T-helper 2 cell treated with Interferon-gamma antibody and Interleukin-4, amounts not matched to agents 5 μg/mL and 100 μg/mL, for 36 hours (primary cell): ENCODE measurements at regions not wholly inside any gene's neighbourhood (a gene's known extent, or its start where the extent isn't known, plus 50 kb on each side); places are given as distances from the start of the nearest gene placed in this dataset.

Experiments
- DNase-seq: peaks from one replicate; pipeline ENCODE4 v3.0.0; 2021; ENCODE audit warnings: low spot score
- H3K27ac Mint-ChIP-seq: one replicate; pipeline ENCODE4 v1.8.0; 2021; ENCODE audit warnings: mild to moderate bottlenecking, mixed read lengths
- H3K27me3 Mint-ChIP-seq: one replicate; pipeline ENCODE4 v1.8.0; 2021; ENCODE audit warnings: low read depth, mixed read lengths
- H3K36me3 Mint-ChIP-seq: one replicate; pipeline ENCODE4 v1.8.0; 2021; ENCODE audit warnings: low read depth, mixed read lengths
- H3K4me1 Mint-ChIP-seq: one replicate; pipeline ENCODE4 v1.8.0; 2021; ENCODE audit warnings: low read depth, mixed read lengths
- H3K4me3 Mint-ChIP-seq: one replicate; pipeline ENCODE4 v1.8.0; 2022; ENCODE audit warnings: mild to moderate bottlenecking, moderate library complexity, mixed read lengths
- H3K9me3 Mint-ChIP-seq: one replicate; pipeline ENCODE4 v1.8.0; 2021; ENCODE audit warnings: mixed read lengths

- H3K4me1 Mint-ChIP-seq = peaks cover 28% of the 10 kb centered on the region
- DNase-seq = no peak
- H3K27me3 Mint-ChIP-seq = peaks cover 34% of the 10 kb centered on the region
- H3K4me3 Mint-ChIP-seq = no peak overlapping the region
- no peak overlapping the region for H3K27ac Mint-ChIP-seq
- H3K36me3 Mint-ChIP-seq = no peaks in the 10 kb centered on the region
- H3K9me3 Mint-ChIP-seq = no peaks in the 10 kb centered on the region
These were observed 499.9 kb downstream of the VRK1 start for GRCh38 chr14:97297100-97297499.

DNA sequence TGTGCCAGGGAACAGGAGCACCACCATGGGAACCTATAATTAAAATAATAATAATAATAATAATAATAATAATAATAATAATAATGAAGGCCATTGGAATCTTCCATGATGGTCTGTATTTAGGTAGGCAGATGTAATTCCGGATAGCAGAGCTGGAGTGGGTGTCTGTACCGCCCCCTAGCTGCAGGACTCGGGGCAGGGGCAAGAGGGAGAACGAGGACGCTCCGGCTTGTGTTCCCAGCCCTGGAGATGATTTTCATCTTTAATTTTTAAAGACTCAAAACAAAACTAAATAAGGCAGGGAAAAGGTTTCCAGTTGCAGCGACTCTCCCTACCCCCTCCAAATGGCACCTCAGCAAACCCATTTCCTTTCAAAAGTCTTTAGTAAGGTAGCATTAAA lies 501.1 kb downstream of the VRK1 start:
- no peaks in the 10 kb centered on the region for H3K9me3 Mint-ChIP-seq
- DNase-seq = no peak
- no peak overlapping the region for H3K4me3 Mint-ChIP-seq
- no peak overlapping the region for H3K27ac Mint-ChIP-seq
- peaks cover 36% of the 10 kb centered on the region for H3K4me1 Mint-ChIP-seq
- peaks cover 3% of the 10 kb centered on the region for H3K36me3 Mint-ChIP-seq
- peaks cover 22% of the 10 kb centered on the region for H3K27me3 Mint-ChIP-seq

DNA sequence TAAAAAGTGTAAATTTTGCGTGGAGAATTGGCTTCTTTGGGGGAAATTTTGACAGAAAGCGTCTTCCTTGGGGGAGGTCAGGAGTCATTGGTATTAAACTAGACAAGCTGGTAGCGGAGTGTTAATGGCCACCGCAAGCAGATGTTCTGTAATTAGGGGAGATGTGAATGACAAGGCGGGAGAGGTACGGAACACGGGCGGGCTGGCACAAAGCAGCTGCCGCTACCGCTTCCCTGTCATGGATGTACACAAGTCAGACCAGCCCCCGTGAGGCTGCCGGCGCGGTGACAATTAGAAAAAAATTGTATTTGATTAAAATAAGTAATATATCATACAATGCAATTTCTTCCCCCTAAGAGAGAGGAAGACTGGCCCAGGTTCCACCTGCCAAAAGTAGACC lies 501.6 kb downstream of the VRK1 start:
- DNase-seq = no peak
- peaks cover 18% of the 10 kb centered on the region for H3K27me3 Mint-ChIP-seq
- peaks cover 3% of the 10 kb centered on the region for H3K36me3 Mint-ChIP-seq
- no peak overlapping the region for H3K4me3 Mint-ChIP-seq
- no peaks in the 10 kb centered on the region for H3K9me3 Mint-ChIP-seq
- H3K27ac Mint-ChIP-seq = no peak overlapping the region
- H3K4me1 Mint-ChIP-seq = peaks cover 37% of the 10 kb centered on the region

DNA sequence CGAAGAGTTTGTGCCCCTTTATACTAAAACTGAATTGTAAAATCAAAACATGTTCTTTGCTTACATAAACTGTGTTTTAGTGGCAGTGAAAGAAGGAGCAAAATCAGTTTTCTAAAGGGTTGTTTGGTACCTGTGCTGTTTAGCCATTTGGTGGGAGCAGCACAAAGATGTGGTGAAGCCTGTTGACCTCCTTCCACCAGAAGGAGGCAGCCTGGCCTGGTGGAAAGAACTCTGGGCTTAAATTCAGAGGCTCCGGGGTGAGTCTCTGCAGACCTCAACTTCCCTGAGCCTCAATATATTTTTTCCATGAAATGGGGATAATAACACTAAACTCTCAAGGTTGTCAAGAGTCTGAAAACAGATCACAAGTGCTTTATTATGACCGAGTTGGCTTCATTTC lies 502.5 kb downstream of the VRK1 start:
- peaks cover 40% of the 10 kb centered on the region for H3K4me1 Mint-ChIP-seq
- DNase-seq = peak; percentile 19

DNA sequence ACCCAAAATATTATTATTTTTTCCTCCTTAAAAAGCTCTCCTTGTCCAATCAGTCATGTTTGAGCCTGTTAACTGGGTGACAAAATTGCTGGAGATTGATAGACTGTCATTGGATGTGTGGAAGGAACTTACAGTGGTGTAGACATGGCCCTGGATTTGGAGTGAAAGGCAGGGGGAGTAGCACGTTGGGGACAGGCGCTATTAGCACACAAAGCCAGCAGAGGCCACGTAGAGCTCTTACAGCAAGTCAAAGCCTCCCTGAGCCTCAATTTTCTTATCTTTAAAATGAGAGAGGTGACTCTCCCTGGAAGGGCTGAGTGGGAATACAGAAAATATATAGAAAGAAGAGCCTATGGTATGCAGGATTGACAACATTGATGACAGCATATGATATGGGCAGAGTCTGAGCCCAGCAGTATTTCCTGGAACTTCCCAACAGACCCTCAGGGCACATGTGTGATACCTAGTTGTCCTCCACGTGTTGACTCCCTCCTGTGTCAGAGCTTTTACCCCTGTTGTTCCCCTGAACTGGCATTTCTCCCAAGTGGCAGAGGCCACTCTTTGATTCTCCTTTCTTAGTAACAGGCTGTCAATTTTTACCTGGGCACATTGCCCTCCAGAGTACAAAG lies 504.9 kb downstream of the VRK1 start:
- Mint-ChIP-seq H3K4me3 (no peak overlapping the region), H3K27me3 (peaks cover 6% of the 10 kb centered on the region), H3K9me3 (no peaks in the 10 kb centered on the region), H3K36me3 (peaks cover 9% of the 10 kb centered on the region), H3K27ac (no peak overlapping the region), H3K4me1 (peaks cover 56% of the 10 kb centered on the region)
- no peak for DNase-seq

More for the DNA sequence above, 502.5 kb downstream of the VRK1 start:
- Mint-ChIP-seq H3K4me3 (no peak overlapping the region), H3K36me3 (peaks cover 3% of the 10 kb centered on the region), H3K9me3 (no peaks in the 10 kb centered on the region), H3K27ac (no peak overlapping the region), H3K27me3 (peaks cover 12% of the 10 kb centered on the region)

- no peaks in the 10 kb centered on the region for H3K27me3 Mint-ChIP-seq
- no peak overlapping the region for H3K4me3 Mint-ChIP-seq
- H3K36me3 Mint-ChIP-seq = peaks cover 12% of the 10 kb centered on the region
- peak overlapping the region; percentile 72 for H3K27ac Mint-ChIP-seq
- no peaks in the 10 kb centered on the region for H3K9me3 Mint-ChIP-seq
- peak; percentile 19 for DNase-seq
- peaks cover 60% of the 10 kb centered on the region for H3K4me1 Mint-ChIP-seq
These were observed 509.1 kb downstream of the VRK1 start for GRCh38 chr14:97306133-97306759.

GRCh38 chr14:97306760-97307246 lies 509.6 kb downstream of the VRK1 start:
- peaks cover 62% of the 10 kb centered on the region for H3K4me1 Mint-ChIP-seq
- H3K36me3 Mint-ChIP-seq = peaks cover 12% of the 10 kb centered on the region
- H3K9me3 Mint-ChIP-seq = peaks cover 2% of the 10 kb centered on the region
- no peaks in the 10 kb centered on the region for H3K27me3 Mint-ChIP-seq
- peak overlapping the region; percentile 72 for H3K27ac Mint-ChIP-seq
- peak; percentile 16 for DNase-seq
- H3K4me3 Mint-ChIP-seq = peak overlapping the region; percentile 42

GRCh38 chr14:97311411-97311810 lies 514.2 kb downstream of the VRK1 start:
- DNase-seq = no peak
- Mint-ChIP-seq H3K36me3 (peaks cover 13% of the 10 kb centered on the region), H3K27ac (no peak overlapping the region), H3K4me1 (peaks cover 42% of the 10 kb centered on the region), H3K27me3 (no peaks in the 10 kb centered on the region), H3K4me3 (no peak overlapping the region), H3K9me3 (peaks cover 26% of the 10 kb centered on the region)

GRCh38 chr14:97312910-97313309 lies 515.7 kb downstream of the VRK1 start:
- Mint-ChIP-seq H3K36me3 (peaks cover 8% of the 10 kb centered on the region), H3K27ac (no peak overlapping the region), H3K4me1 (peaks cover 27% of the 10 kb centered on the region), H3K4me3 (no peak overlapping the region), H3K27me3 (no peaks in the 10 kb centered on the region), H3K9me3 (peaks cover 26% of the 10 kb centered on the region)
- DNase-seq = no peak

DNA sequence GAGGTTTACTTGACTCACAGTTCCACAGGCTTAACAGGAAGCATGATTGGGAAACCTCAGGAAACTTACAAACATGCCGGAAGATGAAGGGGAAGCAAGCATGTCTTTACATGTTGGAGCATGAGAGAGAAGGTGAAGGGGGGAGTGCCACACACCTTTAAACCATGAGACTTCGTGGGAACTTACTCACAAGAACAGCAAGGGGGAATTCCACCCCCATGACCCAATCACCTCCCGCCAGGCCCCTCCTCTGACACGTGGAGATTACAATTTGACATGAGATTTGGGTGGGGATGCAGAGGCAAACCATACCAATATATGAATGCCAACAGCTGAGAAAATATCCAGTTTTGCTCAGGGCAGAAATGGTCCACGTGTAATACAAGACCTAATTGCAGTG lies 518.6 kb downstream of the VRK1 start:
- Mint-ChIP-seq H3K27me3 (no peaks in the 10 kb centered on the region), H3K27ac (no peak overlapping the region), H3K36me3 (peaks cover 5% of the 10 kb centered on the region), H3K4me3 (no peak overlapping the region), H3K4me1 (peaks cover 17% of the 10 kb centered on the region), H3K9me3 (peaks cover 30% of the 10 kb centered on the region)
- DNase-seq = no peak

DNA sequence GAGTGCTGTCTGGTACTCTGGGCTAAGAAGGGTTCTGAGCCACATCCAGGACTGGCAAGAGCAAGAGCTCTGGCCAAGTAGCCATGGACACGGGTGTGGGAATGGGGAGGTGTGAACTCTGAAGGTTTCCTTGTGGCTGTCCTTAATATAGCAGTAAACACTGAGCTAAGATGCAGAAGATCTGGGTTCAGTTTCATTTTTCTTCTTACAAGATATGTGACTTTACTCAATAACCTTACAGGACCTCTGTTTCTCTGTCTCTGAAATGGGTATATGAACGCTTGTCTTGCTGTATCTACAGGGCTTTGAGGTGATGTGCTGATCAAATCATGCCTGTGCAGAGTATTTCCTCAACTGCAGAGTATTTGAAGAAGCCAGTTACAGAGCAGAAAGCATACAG lies 521.2 kb downstream of the VRK1 start:
- Mint-ChIP-seq H3K4me1 (peaks cover 8% of the 10 kb centered on the region), H3K36me3 (peaks cover 3% of the 10 kb centered on the region), H3K27ac (no peak overlapping the region), H3K27me3 (no peaks in the 10 kb centered on the region), H3K4me3 (no peak overlapping the region), H3K9me3 (peaks cover 22% of the 10 kb centered on the region)
- DNase-seq = no peak

- H3K36me3 Mint-ChIP-seq = no peaks in the 10 kb centered on the region
- H3K27ac Mint-ChIP-seq = no peak overlapping the region
- peaks cover 15% of the 10 kb centered on the region for H3K9me3 Mint-ChIP-seq
- no peak for DNase-seq
- peaks cover 8% of the 10 kb centered on the region for H3K4me1 Mint-ChIP-seq
- no peak overlapping the region for H3K4me3 Mint-ChIP-seq
- no peaks in the 10 kb centered on the region for H3K27me3 Mint-ChIP-seq
These were observed 522.5 kb downstream of the VRK1 start for GRCh38 chr14:97319691-97320090.

DNA sequence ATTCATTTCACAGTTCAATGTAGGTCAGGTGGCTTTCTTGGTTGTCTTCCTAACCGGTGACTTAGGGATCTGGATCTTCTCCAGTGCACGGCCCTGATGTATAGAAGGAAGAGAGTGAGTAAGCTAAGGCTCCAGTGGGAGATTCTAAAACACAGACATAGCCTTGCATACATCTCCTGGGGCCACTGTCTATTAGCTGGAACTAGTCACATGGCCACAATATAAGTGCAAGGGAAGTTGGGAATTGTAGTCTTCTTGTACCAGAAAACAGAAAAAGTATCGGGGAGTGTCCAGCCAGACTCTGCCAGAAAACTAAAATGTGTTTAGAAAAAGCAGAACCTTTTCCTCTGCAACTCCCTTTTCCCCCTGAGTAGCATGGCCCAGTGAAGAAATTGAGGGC lies 531.6 kb downstream of the VRK1 start:
- H3K36me3 Mint-ChIP-seq = no peaks in the 10 kb centered on the region
- H3K27me3 Mint-ChIP-seq = no peaks in the 10 kb centered on the region
- DNase-seq = no peak
- H3K4me3 Mint-ChIP-seq = no peak overlapping the region
- no peak overlapping the region for H3K27ac Mint-ChIP-seq
- H3K4me1 Mint-ChIP-seq = peaks cover 22% of the 10 kb centered on the region
- H3K9me3 Mint-ChIP-seq = peaks cover 4% of the 10 kb centered on the region

DNA sequence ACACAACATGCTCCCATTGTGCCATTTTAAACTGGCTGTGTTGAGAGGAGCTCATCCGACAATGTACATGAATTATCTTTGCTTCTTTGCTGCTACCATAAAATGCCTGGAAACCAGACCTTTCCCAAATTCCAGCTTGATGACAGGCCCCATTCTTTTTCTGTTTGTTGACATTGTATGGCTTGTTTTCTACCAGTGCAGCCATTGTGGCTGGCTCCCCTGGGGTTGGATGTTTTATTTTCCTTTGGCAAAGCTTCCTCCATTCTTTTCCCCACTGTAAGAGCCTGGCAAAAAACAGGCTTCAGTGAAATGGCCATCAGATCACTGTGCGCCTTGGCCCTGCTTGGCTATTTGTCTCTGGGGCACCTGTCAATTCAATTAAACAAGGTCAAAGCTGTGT lies 532.5 kb downstream of the VRK1 start:
- no peak for DNase-seq
- H3K4me1 Mint-ChIP-seq = peaks cover 22% of the 10 kb centered on the region
- no peaks in the 10 kb centered on the region for H3K27me3 Mint-ChIP-seq
- no peaks in the 10 kb centered on the region for H3K36me3 Mint-ChIP-seq
- no peak overlapping the region for H3K4me3 Mint-ChIP-seq
- H3K27ac Mint-ChIP-seq = no peak overlapping the region
- H3K9me3 Mint-ChIP-seq = peaks cover 4% of the 10 kb centered on the region

- Mint-ChIP-seq H3K4me3 (no peak overlapping the region), H3K27ac (peak overlapping the region; percentile 52), H3K36me3 (no peaks in the 10 kb centered on the region), H3K27me3 (no peaks in the 10 kb centered on the region), H3K4me1 (peaks cover 25% of the 10 kb centered on the region), H3K9me3 (peaks cover 4% of the 10 kb centered on the region)
- DNase-seq = no peak
These were observed 533.9 kb downstream of the VRK1 start for GRCh38 chr14:97331058-97331457.
